AG04450 (cell line): ENCODE measurements at regions not wholly inside any gene's neighbourhood (a gene's known extent, or its start where the extent isn't known, plus 50 kb on each side); places are given as distances from the start of the nearest gene placed in this dataset.

Source experiments
- CTCF ChIA-PET: fragments of 300-600, 350-600 bp; formaldehyde crosslinking; extraction: SDS; loops from one replicate; lab custom pipeline; 2022; ENCODE audit warnings: antibody characterized with exemption, inconsistent platforms; lab: Charles Lee
- POLR2A ChIA-PET: fragments of 350-600 bp; formaldehyde crosslinking; extraction: SDS; loops from one replicate; lab custom pipeline; 2021; ENCODE audit warnings: antibody characterized with exemption, inconsistent platforms; lab: Yijun Ruan, JAX
- DNase-seq: peaks from one replicate; pipeline ENCODE4 v3.0.0-alpha.2; 2011; ENCODE audit warnings: low read depth, low spot score
- H3K27ac ChIP-seq: one replicate; pipeline ENCODE4 v1.5.1; 2012; ENCODE audit warnings: low read depth, low read length, control low read depth
- H3K27me3 ChIP-seq: one replicate; pipeline ENCODE4 v1.6.0; 2012; ENCODE audit warnings: low read length; ENCODE audit not compliant: control insufficient read depth, insufficient read depth
- H3K4me3 ChIP-seq: 2 replicates; pipeline ENCODE4 v1.5.1; 2011; ENCODE audit warnings: mild to moderate bottlenecking, low read depth, low read length, control low read depth
- H3K9me3 ChIP-seq: 2 replicates; pipeline ENCODE4 v1.5.1; 2012; ENCODE audit warnings: low read length; ENCODE audit not compliant: control insufficient read depth, insufficient read depth
- CTCF ChIP-seq: IDR thresholded peaks from 2 replicates; pipeline ENCODE4 v1.5.1; 2011; ENCODE audit warnings: low read depth, low read length, control low read depth, inconsistent platforms

- DNase-seq = no peak
- Histone ChIP-seq H3K27me3 (no peaks in the 10 kb centered on the region), H3K4me3 (no peak overlapping the region), H3K9me3 (peaks cover 8% of the 10 kb centered on the region), H3K27ac (no peak overlapping the region)
- CTCF ChIA-PET = interaction anchor here (0.5 to 0.6 kb wide), 2 partner anchors 163 to 1318 kb away, joined by 3 to 4 read pairs; no protein-coding TSS in a partner anchor
- TF ChIP-seq CTCF = no peak
- POLR2A ChIA-PET = no interaction called here
These were observed 1332.5 kb downstream of the FSTL5 start for GRCh38 chr4:160831165-160831922.

GRCh38 chr4:160835789-160836188, 1328.0 kb downstream of the FSTL5 start:
- no peak overlapping the region for H3K4me3 ChIP-seq
- no peak overlapping the region for H3K27ac ChIP-seq
- CTCF ChIA-PET = no interaction called here
- POLR2A ChIA-PET = no interaction called here
- TF ChIP-seq CTCF = no peak
- peaks cover 8% of the 10 kb centered on the region for H3K9me3 ChIP-seq
- no peaks in the 10 kb centered on the region for H3K27me3 ChIP-seq
- no peak for DNase-seq

DNA sequence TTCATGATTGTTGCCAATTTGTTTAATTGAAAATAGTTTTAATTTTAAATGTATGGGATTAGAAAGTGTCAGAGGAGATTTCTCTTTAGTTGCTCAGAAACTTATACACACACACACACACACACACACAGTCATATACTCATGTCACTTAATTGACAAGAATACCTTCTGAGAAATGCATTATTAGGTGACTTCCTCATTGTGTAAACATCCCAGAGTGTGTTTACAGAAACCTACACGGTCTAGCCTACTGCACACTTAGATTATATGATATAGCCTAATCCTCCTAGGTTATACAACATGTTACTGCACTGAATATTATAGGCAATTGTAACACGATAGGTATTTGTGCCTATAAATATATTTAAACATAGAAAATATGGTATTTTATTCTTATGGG, 1327.4 kb downstream of the FSTL5 start:
- POLR2A ChIA-PET = no interaction called here

DNA sequence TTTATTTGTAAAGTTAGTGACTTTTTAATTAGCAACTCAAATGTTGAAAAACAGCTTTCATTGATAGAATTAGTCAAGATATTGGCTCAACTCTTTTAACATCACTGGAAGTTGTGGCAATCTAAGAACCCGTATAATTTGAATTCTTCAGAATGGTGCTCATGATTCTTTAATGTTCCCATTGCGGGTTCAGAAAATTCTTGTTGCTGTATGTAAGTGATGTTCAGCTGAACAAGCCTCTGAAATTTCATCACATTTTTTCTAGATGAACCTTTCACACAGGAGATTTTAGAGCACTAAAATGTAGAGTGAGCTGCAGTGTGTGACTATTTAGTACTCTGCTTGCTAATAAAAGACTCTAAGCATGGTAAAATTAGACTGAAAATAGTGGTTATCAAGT, 1317.7 kb downstream of the FSTL5 start:
- no peak for DNase-seq
- no peak overlapping the region for H3K4me3 ChIP-seq
- POLR2A ChIA-PET = no interaction called here
- CTCF ChIA-PET = no interaction called here
- peaks cover 5% of the 10 kb centered on the region for H3K9me3 ChIP-seq
- no peak for TF ChIP-seq CTCF
- H3K27me3 ChIP-seq = no peaks in the 10 kb centered on the region
- no peak overlapping the region for H3K27ac ChIP-seq

More for the DNA sequence above, 1327.4 kb downstream of the FSTL5 start:
- no peak for DNase-seq
- Histone ChIP-seq H3K9me3 (peaks cover 8% of the 10 kb centered on the region), H3K27me3 (no peaks in the 10 kb centered on the region), H3K27ac (no peak overlapping the region), H3K4me3 (no peak overlapping the region)
- CTCF ChIA-PET = no interaction called here
- no peak for TF ChIP-seq CTCF

- TF ChIP-seq CTCF = no peak
- CTCF ChIA-PET = no interaction called here
- POLR2A ChIA-PET = no interaction called here
- Histone ChIP-seq H3K27ac (no peak overlapping the region), H3K9me3 (peaks cover 5% of the 10 kb centered on the region), H3K4me3 (no peak overlapping the region), H3K27me3 (no peaks in the 10 kb centered on the region)
- DNase-seq = no peak
These were observed 1316.6 kb downstream of the FSTL5 start for GRCh38 chr4:160847228-160847627.
